Fibroblast of peridontal ligament (primary cell): ENCODE measurements at regions not wholly inside any gene's neighbourhood (a gene's known extent, or its start where the extent isn't known, plus 50 kb on each side); places are given as distances from the start of the nearest gene placed in this dataset.

ENCODE experiments used
- DNase-seq: peaks from one replicate; pipeline ENCODE4 v3.0.0-alpha.2; 2010; ENCODE audit errors: extremely low read depth

DNA sequence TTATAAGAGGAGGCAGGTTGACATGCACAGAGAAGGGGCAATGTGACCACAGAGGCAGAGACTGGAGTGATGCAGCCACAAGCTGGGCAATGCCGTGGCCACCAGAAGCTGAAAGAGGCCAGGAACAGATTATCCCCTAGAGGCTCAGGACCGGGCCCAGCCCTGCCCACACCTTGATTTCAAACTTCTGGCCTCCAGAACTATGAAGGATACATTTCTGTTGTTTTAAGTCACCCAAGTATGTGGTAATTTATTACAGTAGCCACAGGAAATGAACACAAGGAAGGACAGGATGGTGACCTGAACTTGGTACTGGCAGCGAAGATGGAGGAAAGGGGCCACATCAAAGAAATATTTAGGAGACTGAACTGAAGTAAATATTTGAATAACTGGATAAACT lies 66.8 kb upstream of the RIOK3 start:
- no peak for DNase-seq

DNA sequence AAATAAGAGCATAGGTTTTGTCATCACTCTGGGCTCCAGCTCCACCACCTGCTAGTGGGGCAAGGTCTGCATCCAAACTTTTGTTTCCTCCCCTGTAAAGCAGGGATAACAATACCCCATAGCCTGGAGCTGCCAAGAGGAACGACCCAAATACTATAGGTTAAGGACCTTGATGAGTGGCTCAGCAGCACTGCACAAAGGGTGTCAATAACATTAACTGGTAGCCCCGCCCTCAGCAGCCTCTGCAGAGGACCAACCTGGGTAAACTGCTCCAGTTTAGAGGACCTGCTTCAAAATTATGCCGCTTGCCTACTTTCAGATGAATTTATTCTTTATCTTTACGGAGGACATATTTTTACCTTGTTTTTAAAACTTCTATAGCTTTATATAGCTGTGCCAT lies 65.8 kb upstream of the RIOK3 start:
- no peak for DNase-seq

DNA sequence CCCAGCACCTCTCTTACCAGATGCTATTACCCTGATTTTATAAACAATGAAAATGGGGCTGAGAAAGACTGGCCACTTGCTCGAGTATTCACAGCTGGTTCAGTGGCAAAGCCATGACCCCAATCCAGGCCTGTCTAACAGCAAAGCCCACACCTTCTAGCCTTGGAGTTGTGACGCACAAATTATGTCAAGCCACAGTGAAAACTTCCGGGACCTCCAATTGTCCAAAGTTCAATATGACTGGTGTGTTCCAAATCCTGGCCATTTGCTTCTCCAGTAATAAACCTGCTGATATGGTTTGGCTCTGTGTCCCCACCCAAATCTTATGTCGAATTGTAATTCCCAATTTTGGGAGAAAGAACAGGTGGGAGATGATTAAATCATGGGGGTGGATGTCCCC lies 64.7 kb upstream of the RIOK3 start:
- no peak for DNase-seq

DNA sequence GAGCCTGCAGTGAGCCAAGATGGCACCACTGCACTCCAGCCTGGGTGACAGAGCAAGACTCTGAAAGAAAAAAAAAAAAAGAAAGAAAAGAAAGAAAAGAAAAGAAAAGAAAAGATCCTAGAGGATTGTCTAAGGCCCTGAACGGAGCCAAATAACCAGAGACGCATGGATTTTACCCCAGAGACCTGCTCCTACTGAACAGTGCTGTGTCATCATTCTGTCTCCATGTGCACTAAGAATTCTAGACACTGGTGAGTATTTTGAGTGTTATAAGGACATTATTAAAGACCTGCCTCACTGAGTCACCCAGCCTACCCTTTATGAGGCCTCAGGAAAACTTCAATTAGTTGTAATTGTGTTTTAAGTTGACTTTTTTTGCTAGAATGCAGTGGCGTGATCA lies 61.9 kb upstream of the RIOK3 start:
- no peak for DNase-seq

DNA sequence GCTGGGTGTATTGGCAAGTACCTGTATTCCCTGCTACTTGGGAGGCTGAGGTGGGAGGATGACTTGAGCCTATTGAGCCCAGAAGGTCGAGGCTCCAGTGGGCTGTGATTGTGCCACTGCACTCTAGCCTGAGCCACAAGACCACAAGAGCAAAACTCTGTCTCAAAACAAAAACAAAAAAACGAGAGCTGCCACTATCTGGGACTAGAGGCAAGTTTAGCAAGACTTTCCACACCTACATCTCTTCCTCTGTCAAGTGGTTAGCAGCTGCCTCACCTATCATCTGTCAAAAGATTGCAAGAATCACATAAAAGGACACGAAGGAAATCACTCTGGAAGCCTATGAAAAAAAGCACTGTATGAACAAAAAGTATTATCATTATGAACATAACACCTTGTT lies 55.2 kb upstream of the RIOK3 start:
- DNase-seq = no peak

DNA sequence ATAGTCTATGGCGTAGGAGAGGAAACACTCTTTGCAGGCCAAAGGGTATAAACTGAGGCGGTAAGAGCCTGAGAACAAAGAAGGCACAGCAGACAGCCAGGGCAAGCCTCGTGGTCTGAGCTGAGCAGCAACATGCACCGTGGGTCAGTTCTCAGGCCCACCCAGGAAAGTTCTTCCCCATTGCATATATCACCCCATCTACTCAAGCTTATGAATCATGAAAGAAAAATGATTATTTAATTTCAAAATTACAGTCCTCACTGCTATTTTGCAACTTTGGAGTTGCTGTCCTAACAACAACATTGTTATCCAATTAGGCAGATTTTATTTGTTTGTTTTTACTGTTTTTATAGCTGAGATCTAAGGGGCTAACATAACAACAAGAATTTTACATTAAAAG lies 54.7 kb upstream of the RIOK3 start:
- DNase-seq = peak; percentile 23

DNA sequence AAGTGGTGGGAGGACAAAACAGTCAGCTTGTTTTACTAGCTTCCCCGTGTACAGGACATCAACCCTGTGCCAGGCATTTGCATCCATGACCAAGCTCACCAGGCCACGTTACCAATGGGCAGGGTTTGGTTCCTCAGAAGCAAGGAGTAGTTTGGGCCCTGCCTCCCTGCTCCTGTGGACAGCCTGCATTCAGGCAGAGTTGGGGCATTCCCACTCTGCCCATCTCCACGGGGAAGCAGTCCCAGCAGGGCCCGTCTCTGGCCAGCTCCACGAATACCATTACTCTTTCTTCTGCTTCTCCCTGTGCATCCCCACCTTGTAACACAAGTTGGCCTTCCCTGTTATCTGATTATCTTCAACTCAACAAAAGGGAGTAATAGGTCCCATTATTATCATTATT lies 54.0 kb upstream of the RIOK3 start:
- DNase-seq = no peak

DNA sequence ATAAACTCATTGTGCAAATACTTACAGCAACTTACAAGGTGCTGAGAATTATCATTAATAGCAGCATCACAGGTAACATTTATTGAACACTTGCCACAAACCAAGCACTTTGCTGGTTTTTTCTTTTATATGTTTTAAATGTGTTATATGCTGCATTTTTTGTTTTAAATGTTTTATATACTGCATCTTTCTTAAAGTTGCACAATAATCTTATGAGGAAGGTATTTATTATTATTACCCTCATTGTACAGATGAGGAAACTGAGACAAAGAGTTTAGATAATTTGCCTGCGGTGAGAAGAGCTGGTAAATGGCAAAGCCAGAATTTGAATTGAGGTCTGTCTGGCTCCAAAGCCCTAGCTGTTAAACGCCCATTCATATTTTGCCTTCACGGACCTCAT lies 52.2 kb upstream of the RIOK3 start:
- no peak for DNase-seq

DNA sequence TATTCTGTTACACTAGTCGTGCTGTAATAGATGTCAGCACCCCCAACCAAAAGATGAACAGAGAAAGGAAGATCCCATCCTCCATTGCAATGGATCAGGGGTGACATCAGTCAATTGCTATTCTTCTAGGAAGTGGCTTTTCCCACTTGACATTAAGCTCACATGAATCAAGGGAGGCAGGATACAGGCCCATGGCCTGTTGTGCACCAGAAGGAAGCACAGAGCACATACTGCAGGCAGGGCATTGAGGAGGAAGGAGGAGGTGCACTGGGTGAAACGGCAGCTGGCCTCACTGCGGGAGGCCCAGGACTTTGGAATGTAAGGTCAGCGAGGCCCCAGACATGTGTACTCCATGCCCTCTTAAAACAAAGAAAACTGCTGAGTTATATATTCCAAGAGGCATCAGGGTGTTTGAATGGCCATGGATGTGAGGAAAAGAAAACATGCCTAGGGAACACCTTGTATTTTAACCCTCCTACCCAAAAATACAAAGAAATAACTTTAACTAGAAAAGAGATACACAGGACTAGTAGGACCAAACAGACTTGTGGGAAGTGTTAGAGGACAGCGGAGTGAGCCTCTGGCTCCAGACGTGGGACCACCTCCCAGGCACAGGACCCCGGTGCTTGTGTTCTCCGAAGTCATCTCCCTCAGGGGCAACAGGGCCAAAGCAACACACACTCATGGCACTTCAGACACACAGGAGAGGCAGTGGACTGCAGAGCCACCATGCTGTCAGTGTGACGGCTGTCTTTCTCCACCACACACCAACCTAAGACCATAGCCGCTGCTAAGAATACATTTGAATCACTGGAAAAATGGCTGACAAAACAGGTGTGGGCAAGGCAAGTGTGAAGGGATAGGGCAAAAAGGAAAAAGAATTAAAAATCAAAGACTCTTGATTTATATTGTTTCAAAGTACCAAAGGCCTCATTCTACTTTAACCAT lies 51.4 kb upstream of the RIOK3 start:
- peak; percentile 12 for DNase-seq
